PC-3 (cell line): ENCODE measurements at regions not wholly inside any gene's neighbourhood (a gene's known extent, or its start where the extent isn't known, plus 50 kb on each side); places are given as distances from the start of the nearest gene placed in this dataset.

Experiments
- ATAC-seq: fragments of 200-7000 bp; cut with Tn5 transposase; 2 replicates; pipeline ENCODE4 v1.9.1; 2020; ENCODE audit warnings: mild to moderate bottlenecking, moderate library complexity
- BruUV-seq: library from RNA; stranded (reverse); fragments of 400-500 nt; replicated peaks from 2 replicates; lab custom pipeline; 2021; lab: Mats Ljungman, UMichigan
- CTCF ChIA-PET: fragments of 300-600 bp; sonication (Branson Sonifier 250); formaldehyde crosslinking; loops from one replicate; lab custom pipeline; 2022; ENCODE audit warnings: antibody characterized with exemption; lab: Charles Lee
- POLR2A ChIA-PET: fragments of 300-600 bp; sonication (Branson Sonifier 250); formaldehyde crosslinking; loops from one replicate; lab custom pipeline; 2022; ENCODE audit warnings: antibody characterized with exemption; ENCODE audit not compliant: unreplicated experiment; lab: Charles Lee
- DNase-seq: peaks from one replicate; pipeline ENCODE4 v3.0.0-alpha.2; 2015
- H2AFZ ChIP-seq: fragments of 300-600 bp; sonication (generic); 2 replicates; pipeline ENCODE4 v1.6.0; 2016; ENCODE audit warnings: antibody characterized with exemption, low read length
- H3F3A ChIP-seq: fragments of 300-600 bp; sonication (generic); one replicate; pipeline ENCODE4 v1.6.0; 2017; ENCODE audit warnings: antibody characterized with exemption, low read length, control low read depth, mild to moderate bottlenecking; ENCODE audit not compliant: unreplicated experiment
- H3K27ac ChIP-seq: fragments of 300-600 bp; sonication (generic); 2 replicates; pipeline ENCODE4 v1.5.1; 2016; ENCODE audit warnings: mild to moderate bottlenecking, low read length
- H3K27me3 ChIP-seq: fragments of 300-600 bp; sonication (generic); 2 replicates; pipeline ENCODE4 v1.6.1; 2016; ENCODE audit warnings: low read length, mixed read lengths
- H3K36me3 ChIP-seq: fragments of 300-600 bp; sonication (generic); 2 replicates; pipeline ENCODE4 v1.6.1; 2016; ENCODE audit warnings: low read depth, mixed run types, low read length, mixed read lengths
- H3K4me1 ChIP-seq: fragments of 300-600 bp; sonication (generic); 2 replicates; pipeline ENCODE4 v1.5.1; 2016; ENCODE audit warnings: low read length; ENCODE audit not compliant: insufficient read depth
- H3K4me2 ChIP-seq: fragments of 300-600 bp; sonication (generic); 2 replicates; pipeline ENCODE4 v1.6.0; 2016; ENCODE audit warnings: low read length
- H3K4me3 ChIP-seq: fragments of 300-600 bp; sonication (generic); 2 replicates; pipeline ENCODE4 v1.5.1; 2016; ENCODE audit warnings: mild to moderate bottlenecking, low read length, mixed read lengths
- H3K79me2 ChIP-seq: fragments of 300-600 bp; sonication (generic); 2 replicates; pipeline ENCODE4 v1.6.1; 2017; ENCODE audit warnings: low read length, mixed read lengths
- H3K9ac ChIP-seq: fragments of 300-600 bp; sonication (generic); 2 replicates; pipeline ENCODE4 v1.6.0; 2016; ENCODE audit warnings: mild to moderate bottlenecking, low read length
- H3K9me2 ChIP-seq: fragments of 300-600 bp; sonication (generic); replicated peaks from 2 replicates; pipeline ENCODE4 v1.6.1; 2016; ENCODE audit warnings: mixed run types, low read length, mixed read lengths
- H3K9me3 ChIP-seq: fragments of 300-600 bp; sonication (generic); 2 replicates; pipeline ENCODE4 v1.6.1; 2016; ENCODE audit warnings: low read length, mixed read lengths
- H4K20me1 ChIP-seq: fragments of 300-600 bp; sonication (generic); 2 replicates; pipeline ENCODE4 v1.6.1; 2016; ENCODE audit warnings: low read length, mixed read lengths
- CTCF ChIP-seq: fragments of 300-600 bp; sonication (generic); conservative IDR thresholded peaks from 2 replicates; pipeline ENCODE4 v1.5.1; 2017; ENCODE audit warnings: antibody characterized with exemption, low read depth, mild to moderate bottlenecking, low read length
- EZH2 ChIP-seq: fragments of 300-600 bp; sonication (generic); IDR thresholded peaks from one replicate; pipeline ENCODE4 v1.6.1; 2017; ENCODE audit warnings: antibody characterized with exemption, mild to moderate bottlenecking, low read length; ENCODE audit not compliant: unreplicated experiment
- EZH2phosphoT487 ChIP-seq: fragments of 300-600 bp; sonication (generic); IDR thresholded peaks from 2 replicates; pipeline ENCODE4 v1.6.1; 2018; ENCODE audit warnings: mild to moderate bottlenecking, antibody characterized with exemption, low read length, borderline replicate concordance
- intact Hi-C: fragments of 100-400 bp; cut with micrococcal nuclease; formaldehyde crosslinking; loops from 2 replicates; pipeline ENCODE4 v1.9.0; 2023

DNA sequence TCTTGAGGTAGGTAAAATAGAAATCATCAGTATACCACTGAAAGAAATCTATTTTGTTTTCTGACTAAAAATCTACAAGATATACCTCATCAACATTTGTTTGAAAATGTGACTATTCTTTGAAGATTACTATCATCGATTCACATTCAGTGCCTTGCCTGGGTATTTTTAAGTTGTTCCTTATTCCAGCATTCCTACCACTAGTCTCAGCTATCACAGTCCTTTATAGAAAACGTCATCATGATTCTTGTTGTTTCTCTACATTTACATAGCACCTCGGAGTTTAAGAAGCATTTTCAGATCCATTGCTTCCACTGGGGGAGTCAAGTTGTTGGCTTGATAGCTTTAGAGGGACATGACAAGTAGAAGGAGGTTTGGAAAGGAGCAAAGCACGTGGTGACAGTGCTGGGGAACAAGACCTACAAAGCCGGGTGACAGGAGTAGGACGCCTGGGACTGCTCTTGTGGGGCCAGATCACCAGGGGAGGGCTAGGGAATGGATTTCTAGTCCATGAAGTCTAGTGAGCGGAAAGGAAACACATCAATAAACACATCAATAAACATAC, 61.5 kb downstream of the HES1 start:
- ChIA-PET POLR2A (no interaction called here), CTCF (no interaction called here)
- H3K27ac ChIP-seq = no peak overlapping the region
- no peak overlapping the region for H3K4me3 ChIP-seq
- no peaks in the 10 kb centered on the region for H3K36me3 ChIP-seq
- no peak for TF ChIP-seq CTCF
- TF ChIP-seq EZH2phosphoT487 = no peak
- TF ChIP-seq EZH2 = no peak
- H2AFZ ChIP-seq = no peak overlapping the region
- ATAC-seq (no peak), DNase-seq (no peak)
- H3K9me2 ChIP-seq = no peaks in the 10 kb centered on the region
- H3K9ac ChIP-seq = no peak overlapping the region
- H3K27me3 ChIP-seq = no peaks in the 10 kb centered on the region
- no peaks in the 10 kb centered on the region for H3K9me3 ChIP-seq
- intact Hi-C loops = no loop called here
- no peaks in the 10 kb centered on the region for H3K79me2 ChIP-seq
- H3K4me2 ChIP-seq = no peak overlapping the region
- no peaks in the 10 kb centered on the region for H3K4me1 ChIP-seq
- no peaks in the 10 kb centered on the region for H4K20me1 ChIP-seq
- no TSS peak for BruUV-seq
- H3F3A ChIP-seq = no peaks in the 10 kb centered on the region

DNA sequence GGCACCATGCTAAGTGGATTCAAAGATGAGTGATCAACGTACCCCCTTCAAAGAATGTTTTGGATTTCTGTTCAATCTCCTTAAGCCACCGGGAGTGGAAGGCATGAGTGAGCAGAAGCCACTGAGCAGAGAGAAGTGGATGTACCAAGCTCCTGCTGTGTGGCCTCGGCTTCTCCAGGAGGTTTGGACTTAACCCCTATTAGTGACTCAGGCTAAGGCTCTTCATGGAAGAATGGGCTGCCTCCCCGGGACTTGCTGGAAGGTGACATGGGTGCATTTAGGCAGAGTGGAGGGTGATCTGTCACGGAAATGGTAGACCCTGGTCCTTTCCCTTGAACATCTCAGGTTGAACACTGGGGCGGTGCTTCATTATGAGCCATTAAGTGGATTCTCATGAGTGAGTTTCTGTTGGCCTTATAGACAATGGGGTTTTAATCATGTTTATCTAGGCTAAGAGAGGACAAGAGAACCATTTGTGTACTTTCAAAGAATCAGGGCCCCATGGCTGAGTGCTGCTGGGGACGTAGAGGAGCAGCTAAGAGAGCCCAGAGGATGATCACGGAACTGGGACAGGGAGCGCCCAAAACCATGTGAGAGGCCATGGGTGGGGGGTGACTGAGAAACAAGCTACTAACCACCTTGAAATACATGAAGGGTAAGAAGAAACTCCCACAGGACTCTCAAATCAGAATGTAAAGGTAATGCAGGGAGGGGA, 62.2 kb downstream of the HES1 start:
- ATAC-seq = no peak
- no peak for DNase-seq
- no peaks in the 10 kb centered on the region for H4K20me1 ChIP-seq
- no peak overlapping the region for H3K4me2 ChIP-seq
- H3K9me3 ChIP-seq = no peaks in the 10 kb centered on the region
- no TSS peak for BruUV-seq
- H3K79me2 ChIP-seq = no peaks in the 10 kb centered on the region
- no peaks in the 10 kb centered on the region for H3K27me3 ChIP-seq
- no peaks in the 10 kb centered on the region for H3K36me3 ChIP-seq
- CTCF ChIA-PET = no interaction called here
- no peak overlapping the region for H2AFZ ChIP-seq
- H3K27ac ChIP-seq = no peak overlapping the region
- no peak overlapping the region for H3K9ac ChIP-seq
- H3K4me3 ChIP-seq = no peak overlapping the region
- H3K4me1 ChIP-seq = no peaks in the 10 kb centered on the region
- intact Hi-C loops = no loop called here
- TF ChIP-seq EZH2phosphoT487 = no peak
- no peak for TF ChIP-seq EZH2
- TF ChIP-seq CTCF = no peak
- no peaks in the 10 kb centered on the region for H3K9me2 ChIP-seq
- POLR2A ChIA-PET = no interaction called here
- no peaks in the 10 kb centered on the region for H3F3A ChIP-seq

DNA sequence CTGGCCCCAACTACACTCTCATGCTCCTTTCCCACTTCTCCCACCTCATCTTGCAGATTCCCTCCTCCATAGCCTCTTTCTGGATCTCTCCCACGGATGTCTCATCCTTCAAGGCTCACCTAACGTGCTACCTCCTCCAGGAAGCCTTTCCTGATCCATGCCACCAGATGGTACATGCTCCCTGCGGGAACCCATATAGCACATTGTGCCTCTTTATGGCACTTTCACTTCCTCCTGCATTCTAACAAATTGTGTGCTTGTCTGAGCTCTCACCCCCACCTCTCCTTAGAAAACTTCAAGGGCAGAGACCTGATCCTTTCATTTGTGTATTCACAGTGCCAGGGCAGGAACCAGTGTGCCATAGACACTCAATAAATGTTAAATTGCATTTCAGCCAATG, 63.0 kb downstream of the HES1 start:
- intact Hi-C loops = no loop called here
- H3K4me1 ChIP-seq = peaks cover 7% of the 10 kb centered on the region
- ChIA-PET POLR2A (no interaction called here), CTCF (no interaction called here)
- no peak for ATAC-seq
- no peaks in the 10 kb centered on the region for H3F3A ChIP-seq
- no peak overlapping the region for H3K27ac ChIP-seq
- H3K36me3 ChIP-seq = no peaks in the 10 kb centered on the region
- no peaks in the 10 kb centered on the region for H4K20me1 ChIP-seq
- no peaks in the 10 kb centered on the region for H3K9me2 ChIP-seq
- H3K79me2 ChIP-seq = no peaks in the 10 kb centered on the region
- H2AFZ ChIP-seq = no peak overlapping the region
- no peak overlapping the region for H3K4me2 ChIP-seq
- no peak overlapping the region for H3K9ac ChIP-seq
- DNase-seq = no peak
- H3K9me3 ChIP-seq = no peaks in the 10 kb centered on the region
- H3K27me3 ChIP-seq = no peaks in the 10 kb centered on the region
- no TSS peak for BruUV-seq
- H3K4me3 ChIP-seq = no peak overlapping the region
- no peak for TF ChIP-seq EZH2phosphoT487
- no peak for TF ChIP-seq EZH2
- TF ChIP-seq CTCF = no peak
